ENCODE measurements at regions not wholly inside any gene's neighbourhood (a gene's known extent, or its start where the extent isn't known, plus 50 kb on each side); places are given as distances from the start of the nearest gene placed in this dataset.

DNA sequence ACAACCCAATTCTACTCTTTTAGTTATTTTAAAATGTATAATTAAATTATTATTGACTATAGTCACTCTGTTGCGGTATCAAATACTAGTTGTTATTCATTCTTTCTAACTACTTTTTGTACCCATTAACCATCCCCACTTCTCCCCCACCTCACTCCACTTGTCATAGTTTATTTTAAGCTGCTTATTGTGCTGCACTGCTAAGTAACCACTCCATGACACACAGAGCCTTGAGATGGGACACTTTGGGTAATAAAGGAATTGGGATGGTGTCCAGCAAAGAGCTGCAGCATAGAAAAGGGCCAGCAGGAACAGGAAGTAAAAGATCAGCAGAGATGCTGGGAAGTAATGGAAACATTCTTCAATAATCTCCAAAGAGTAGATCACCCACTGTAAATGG, 123.0 kb downstream of the RPS29 start:
- no peak for DNase-seq

DNA sequence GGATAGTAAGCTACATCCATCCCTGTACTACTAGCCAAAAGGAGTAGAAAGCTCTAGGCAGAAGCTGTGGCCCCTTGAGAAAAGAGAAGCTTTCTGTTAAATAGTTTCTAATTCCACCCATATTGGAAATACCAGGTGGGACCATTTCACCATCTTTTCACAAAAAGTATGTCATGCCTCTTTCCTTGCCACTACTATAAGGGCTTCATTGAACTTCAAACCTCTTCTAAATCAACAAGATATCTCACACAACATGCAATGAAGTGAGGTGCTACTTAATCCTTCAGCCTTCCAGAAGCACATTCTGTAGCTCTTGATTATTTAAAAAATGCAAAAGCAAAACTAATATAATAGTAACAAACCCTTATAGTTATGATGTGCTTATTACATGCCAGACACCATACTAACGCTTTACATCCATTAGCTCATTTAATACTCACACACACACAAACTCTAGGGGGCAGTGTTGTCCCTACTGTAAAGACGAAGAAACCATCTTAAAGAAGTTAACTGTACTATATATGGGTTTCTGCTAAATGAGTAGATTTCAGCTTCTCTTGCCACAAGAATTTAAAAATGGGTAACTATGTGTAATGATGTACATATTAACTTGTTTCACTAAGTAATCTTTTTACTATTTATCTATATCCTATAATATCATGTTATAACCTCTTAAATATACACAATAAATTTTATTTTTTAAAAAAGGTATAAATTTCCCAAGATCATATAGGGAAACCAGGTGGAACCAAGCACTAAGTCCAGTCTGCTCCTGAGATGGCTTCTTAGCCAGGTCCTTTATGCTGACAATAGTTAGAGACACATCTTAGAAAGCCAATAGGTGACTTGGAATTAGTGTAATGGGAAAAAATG, 124.4 kb downstream of the RPS29 start:
- peak; percentile 69 for DNase-seq

DNA sequence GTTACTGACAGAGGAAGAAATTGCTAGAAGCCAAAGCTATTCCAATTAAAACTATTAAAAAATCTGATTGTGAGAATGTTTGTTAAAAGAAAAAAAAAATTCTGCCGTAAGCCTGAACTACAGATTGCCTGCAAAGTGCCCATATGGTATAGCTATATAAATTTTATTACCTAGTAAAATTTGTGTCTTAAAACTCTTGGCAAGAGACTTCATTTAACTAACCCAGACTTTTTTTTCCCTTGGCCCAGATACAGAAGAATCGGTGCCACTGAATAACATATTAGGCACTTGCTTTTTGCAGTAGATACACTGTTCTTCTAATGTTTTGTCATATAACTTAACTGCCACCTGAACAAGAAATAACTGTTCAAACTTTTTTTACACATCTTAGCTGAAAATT, 125.5 kb downstream of the RPS29 start:
- no peak for DNase-seq

DNA sequence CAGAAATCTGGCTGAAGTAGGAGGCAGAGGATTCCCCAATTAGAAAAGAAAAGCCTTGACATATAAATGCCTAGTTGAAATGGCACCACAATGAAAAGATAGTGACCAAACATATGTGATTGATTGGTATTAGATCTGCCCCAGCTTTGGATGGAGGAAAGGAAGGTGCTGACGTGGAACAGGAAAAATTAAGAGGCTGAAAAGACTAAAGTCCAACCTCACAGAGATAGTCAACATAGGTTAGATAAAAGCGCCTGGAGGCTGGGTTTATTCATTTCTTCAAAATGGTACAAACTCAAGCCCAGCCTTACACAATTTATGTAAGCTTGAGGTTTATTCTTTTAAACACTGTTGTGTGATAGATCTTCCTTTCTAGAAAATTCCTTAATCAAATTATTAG, 129.6 kb downstream of the RPS29 start:
- DNase-seq = no peak

DNA sequence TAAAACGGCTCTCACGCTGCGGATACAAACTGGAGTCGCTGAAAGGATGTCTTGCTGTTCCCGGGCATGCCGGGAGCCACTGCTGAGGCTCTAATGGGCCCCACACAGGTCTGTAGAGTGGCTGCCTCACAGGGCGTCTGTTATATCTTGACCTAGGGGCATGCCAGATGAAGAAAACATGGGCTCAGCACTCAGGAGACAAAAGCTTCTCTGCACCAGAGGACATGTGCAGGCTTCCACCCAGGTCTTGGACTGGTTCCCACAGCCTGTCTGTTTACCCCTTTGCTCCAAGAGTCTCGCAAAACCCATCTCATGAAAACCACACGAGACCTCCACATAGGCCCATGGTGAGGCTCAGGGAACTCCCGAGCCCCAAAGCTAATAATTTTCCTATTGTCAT, 134.2 kb downstream of the RPS29 start:
- DNase-seq = no peak

DNA sequence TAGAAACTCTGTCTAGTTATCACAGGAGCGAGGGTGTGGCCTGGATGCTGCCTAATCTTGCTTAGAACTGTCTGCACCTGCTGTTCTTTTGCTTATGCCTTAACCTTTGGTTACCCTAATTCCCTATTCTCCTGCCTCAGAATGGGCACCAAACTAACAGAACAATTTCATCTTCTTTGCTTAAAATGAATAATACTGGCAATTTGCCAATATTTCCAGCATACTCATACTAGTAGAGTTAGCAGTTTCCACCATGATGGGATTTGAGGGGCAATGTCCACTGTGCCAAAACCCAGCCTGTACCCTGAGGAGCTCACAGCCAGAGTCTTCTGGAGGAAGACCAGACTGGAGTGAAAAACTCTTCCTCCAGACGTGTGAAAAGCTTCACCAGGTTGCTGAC, 136.4 kb downstream of the RPS29 start:
- no peak for DNase-seq

DNA sequence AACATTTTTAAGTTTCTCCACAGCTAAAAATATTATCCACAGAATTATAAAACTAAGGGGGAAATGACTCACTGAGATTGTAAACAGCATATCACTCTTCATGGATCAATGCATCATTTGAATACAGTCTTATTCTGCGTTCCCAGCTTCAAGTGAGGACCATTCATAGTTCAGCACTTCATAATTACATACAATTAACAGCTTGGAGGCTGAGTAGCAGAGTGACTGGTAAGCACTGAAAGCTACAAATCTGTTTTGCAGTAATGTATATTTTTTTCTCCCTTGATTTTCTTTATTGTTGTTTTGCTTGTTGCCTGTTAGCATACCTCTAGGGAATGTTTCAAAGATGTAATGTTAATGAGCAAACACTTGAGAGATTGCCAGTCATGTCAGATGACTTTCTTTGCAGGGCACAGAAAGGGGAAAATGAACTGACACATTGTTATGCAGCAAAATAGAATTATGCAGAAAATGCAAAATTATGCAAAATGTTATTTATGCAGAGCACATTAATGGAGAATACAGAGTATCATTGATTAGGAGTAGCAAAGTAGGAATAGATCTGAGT, 138.6 kb downstream of the RPS29 start:
- DNase-seq = no peak

DNA sequence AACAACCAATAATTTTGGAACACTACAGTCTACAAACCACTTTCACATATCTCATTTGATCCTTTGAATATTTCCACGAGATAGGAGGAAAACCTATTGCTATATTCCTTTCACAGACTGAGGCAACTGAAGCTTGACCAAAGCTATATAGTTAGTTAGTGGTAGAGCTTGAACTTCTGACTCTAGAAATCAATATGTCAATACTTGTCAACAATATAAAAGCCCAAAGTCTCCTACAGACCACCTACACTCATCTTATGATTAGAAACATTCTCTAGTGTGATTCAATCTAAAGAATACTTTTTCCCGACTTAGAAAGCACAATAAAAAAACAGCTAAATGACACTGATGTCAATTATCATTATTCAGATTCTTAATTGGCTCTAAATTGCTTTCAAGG, 139.4 kb downstream of the RPS29 start:
- no peak for DNase-seq

DNA sequence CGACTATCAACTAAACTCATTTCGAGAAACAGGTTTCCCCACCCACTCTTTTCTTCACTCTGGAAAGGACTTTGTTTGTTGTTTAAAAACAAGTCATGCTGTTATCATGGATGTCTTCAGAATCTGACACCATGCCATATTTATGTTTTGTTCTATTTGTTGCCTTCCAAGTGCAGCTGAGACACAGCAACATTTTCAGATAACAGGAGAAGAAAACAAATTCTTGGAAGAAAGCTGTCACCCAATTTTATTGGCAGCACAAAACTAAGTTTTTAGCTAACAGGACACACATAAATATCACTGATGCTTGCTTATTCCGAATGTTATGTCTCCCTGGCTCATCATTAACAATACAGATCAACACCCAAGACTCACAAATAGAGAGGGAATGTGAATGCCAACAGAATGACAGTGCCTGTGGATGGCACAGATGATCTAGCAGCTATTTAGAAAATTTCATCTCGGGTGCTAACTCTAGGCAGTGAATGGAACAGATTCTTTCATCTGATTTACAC, 147.9 kb downstream of the RPS29 start:
- DNase-seq = no peak

DNA sequence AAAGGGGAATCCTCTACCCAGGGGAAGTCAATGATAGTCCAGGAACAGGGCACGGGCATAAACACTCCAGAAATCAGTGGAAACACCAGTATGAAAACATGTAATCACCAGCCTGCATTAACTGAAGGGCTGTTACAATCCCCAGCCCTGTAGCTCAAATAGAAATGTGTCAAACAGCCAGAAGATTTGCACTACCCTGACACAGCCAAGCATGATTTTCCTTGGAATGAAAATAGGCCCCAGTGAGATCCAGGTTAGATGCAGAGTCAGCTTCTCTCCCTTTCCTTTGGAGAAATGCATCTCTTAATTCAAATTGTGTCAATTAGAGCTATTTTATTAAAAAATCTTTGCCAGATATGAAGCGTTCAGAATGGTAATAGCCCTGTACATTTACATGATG, 158.1 kb downstream of the RPS29 start:
- no peak for DNase-seq

DNA sequence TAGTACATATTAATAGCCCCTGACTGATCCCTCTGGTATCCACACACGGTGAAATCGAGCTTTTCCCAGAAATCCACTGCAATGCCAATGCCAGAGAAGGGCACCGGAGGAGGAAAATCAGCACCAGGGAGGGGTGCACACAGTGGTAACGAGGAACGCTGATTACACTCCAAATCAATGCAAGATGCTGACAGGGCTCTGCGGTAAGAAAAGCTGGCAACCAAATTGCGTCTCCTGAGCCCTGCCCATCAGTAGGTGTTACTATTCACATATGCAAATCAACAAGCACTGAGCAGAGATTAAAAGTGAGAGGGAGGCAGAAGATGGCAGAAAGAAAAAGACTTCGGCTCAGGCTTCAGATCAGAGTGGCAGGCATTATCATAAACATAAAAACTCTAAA, 159.1 kb downstream of the RPS29 start:
- no peak for DNase-seq

DNA sequence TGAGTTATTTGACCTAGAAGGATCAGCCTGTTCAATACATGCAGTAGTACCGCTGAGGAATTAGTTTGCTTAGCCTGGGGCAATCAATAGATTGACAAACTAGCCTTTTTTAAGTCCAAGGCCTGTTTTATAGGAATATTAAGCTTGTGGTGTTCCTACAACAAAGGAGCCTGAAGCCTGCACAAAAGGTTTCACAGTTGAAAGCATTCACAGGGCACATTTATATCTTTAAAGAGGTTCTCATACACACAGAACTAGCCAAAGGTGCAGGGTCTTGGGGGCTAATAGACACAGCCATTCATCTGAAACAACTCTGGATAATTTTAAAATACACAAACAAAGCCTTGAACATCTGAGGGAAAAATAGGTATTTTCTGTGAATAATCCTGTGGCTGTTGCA, 160.3 kb downstream of the RPS29 start:
- DNase-seq = no peak

DNA sequence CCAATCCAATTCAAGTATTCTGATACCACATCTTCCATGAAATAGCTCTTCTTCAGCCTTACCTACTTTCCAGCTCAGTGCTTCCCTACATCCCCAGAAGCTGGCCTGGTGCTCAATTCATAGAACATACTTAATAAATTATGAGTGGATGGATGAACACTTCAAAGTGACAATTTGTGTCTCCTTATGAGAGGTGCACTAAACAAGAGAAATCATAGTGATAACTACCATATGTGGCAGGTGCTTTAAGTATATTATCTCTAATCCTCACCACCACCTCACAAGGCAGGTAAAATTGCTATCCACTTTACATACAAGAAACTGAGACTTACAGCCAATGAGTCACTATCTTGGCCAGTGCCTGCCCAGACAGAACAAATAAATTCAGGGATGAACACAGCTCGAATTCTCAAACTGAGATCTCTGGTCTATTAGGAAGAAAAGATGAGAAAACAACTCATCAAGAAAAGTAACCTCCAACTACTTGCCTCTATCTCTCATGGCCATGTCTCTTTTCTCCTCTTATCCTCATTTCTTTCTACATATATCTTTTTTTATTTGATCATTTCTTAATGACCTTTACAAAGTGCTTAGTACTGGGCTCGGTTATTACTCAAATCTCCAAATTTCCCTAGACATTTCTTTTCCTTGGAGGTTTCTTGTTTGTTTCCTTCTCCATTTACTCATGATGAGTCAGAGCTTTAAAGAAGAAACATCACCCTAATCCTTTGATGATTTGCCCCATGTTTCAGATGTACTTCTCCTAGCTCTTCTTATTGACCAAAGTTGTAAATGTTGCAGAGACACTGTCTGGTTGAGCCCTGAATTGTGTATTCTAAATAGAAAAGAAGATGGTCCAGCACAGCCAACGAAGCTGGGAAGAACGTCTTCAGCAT, 161.5 kb downstream of the RPS29 start:
- DNase-seq = no peak

DNA sequence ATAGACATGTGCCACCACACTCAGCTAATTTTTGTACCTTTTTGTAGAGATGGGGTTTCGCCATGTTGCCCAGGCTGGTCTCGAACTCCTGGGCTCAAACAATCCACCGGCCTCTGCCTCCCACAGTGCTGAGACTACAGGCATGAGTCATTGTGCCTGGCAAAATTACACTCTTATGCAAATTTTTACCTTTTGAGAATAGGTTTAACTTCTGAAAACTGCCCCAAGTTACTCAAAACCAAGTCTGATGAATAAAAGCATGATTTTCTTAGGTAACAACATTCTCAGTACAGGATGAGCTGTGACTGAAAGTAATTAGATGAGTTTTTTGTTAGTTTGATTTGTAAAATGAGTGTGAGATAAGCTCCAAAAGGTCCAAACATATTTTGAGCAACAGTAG, 166.0 kb downstream of the RPS29 start:
- DNase-seq = no peak

DNA sequence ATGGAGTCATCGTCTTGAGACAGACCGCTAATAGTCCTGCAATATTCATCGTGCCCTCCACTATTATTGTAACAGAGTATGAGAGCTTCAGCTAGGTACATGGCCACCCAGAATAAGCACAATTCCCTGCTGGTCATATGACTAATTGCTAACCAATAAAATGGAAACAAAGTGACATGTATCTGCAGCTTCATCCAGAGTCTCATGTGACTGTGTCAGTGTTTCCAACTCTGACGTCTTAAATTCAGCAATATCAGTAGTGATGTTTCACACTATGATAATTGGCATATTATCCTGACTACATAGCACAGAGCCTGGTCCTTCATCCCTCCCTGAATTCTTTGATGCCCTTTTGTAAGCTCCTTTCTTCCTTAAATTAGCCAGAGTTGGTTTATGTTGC, 167.4 kb downstream of the RPS29 start:
- DNase-seq = no peak

DNA sequence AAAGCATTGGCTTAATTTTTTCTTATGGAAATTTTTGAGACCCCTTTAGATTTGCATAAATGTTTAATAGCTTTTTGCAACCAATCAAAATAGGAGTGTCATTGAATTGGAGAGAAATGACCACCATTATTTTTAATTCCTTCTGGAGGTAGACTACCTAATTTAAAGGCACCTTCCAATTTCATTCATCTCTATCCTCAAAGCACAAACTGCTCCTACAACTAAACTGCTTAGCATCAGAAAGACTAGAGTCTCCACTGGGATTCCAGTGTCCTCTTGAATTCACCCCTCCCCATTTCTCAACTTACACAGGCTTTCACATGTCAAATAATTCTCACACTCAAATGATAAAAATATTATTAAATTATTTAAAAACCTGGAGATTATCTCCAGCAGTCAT, 168.4 kb downstream of the RPS29 start:
- DNase-seq = no peak

DNA sequence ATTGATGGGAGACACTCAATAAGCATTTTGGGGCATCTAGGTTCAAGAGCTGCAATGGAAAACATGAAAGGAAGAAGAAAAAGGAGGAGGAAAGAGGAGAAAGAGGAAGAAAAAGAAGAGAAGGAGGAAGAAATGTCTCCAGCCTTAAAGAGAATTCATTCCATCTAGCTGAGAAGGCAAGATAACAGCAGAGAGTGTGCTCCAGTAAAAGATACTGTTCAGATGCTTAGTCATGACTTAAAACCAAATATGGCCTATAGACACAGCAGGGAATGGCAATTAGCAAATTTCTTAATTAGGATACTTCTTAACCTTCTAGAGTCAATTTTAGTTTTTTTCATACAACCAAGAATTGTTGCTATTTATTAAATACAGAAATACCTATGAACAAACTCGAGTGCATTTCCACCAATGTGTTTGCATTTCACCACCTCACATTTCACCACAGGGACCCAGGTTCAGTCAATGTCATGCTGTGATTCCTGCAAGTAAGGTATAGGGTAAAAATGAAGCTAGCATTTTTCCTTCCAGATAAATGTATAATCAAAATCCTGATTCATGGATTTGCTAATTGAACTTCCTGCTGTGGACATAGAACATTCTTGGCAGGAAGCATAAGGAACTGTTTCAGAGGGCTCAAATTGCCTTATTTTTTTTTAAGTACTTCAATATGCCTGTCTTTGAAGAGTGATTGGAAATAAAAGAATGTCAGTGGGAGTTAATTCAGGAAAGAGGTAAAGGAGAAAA, 177.8 kb downstream of the RPS29 start:
- no peak for DNase-seq

DNA sequence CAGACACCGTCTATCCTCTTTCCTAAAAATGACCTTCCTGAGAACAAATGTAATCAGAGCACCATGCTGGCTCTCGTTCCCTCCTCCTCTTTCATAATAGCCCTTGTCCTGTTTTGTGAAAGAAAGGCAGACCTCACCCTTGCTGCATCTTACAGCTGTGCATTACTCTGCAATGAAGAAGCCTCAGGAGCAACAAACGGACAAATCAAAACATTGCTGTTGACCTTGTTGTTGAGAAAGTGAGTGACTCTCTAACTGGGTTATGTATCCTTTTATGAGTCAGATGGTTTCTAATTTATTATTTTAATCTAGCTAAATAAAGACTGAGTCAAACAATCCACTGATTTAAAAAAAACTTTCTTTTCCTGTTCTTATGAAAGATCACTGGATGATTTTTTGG, 180.9 kb downstream of the RPS29 start:
- DNase-seq = no peak

DNA sequence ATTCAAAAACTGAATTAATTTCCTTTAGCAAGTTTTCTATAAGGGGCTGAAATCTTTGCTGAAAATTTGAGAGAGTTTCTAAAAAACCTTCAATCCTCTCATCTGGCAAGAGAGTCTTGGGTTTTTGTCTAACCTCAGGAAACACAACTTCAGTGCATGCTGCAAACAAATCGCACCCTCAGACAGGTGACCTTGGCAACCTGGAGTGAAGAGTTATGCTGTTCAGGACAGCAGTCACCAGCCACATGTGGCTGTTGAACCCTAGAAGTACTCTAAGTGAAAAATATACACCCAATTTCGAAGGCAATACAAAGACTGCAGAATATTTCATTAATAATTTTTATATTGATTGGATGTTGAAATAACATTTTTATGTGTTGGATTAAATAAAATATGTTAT, 184.8 kb downstream of the RPS29 start:
- no peak for DNase-seq

DNA sequence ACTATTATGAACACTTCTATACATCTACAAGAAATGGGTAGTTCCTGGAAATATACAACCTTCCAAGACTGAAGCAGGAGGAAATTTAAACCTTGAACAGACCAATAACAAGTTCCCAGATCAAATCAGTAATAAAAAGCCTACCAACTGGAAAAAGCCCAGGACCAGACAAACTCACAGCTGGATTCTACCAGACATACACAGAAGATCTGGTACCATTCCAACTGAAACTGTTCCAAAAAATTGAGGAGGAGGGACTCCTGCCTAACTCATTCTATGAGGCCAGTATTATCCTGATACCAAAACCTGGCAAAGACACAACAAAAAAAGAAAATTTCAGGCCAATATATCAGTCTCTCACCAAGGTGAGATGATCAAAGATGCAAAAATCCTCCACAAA, 189.4 kb downstream of the RPS29 start:
- no peak for DNase-seq

DNA sequence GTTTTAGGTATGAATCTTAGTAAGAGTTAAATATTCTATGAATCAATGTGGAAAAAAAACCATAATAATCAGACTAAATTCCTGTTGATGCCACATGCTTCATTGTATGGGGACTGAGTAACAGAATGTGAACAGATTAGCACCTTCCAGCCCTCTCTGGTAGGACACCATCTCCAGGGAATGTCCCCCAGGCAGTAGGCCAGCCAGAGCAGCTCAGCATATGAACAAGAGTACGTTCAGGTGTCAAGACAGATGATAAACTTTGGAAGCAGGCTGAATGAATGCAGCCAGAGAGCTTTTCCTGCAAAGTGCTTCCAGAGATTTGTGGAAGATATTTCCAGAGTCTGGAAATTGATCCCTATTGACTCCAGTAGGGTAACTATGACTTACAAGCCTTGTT, 204.4 kb downstream of the RPS29 start:
- DNase-seq = no peak

DNA sequence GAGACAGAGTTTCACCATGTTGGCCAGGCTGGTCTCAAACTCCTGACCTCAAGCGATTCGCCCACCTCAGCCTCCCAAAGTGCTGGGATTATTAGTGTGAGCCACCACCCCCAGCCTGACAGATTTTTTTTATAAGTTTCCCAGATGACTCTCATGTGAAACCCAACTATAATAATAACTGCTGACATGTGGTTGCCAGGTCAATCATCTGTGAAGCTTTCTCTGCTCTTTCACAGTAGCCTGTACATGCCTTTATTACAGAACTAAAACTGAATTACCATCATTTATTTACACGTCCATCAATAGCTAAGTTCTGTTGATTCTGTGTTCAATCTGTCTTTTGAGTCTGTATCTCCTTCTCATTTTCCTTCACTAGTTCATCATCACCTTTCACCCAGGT, 218.5 kb downstream of the RPS29 start:
- no peak for DNase-seq

DNA sequence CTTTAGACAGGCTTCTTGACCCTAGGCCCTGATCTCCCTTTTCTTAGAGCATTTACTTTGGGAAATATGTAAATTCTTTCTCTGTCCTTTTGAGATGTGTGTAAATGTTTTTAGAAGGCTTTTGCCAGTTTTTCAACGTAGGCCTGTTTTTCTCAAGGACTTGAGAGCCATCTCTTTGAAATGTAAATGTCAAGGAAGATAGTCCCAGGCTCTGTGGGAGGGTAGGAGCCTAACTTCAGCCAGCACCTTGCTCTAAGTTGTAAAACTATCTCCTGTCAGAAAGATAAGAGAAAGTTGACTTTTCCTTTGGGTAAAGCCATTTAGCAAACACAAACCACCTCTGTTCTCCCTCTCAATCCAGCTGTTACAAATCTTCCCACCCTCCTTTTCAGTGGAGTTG, 219.8 kb downstream of the RPS29 start:
- DNase-seq = no peak

Data from KG1 (cell line).